NOMO-1 (cell line): ENCODE measurements at regions not wholly inside any gene's neighbourhood (a gene's known extent, or its start where the extent isn't known, plus 50 kb on each side); places are given as distances from the start of the nearest gene placed in this dataset.
"Not testable (repeated sequence)": the region's sequence is repeated elsewhere in the genome, so short reads cannot be mapped to it uniquely, and the experiment has no call there.

Source experiments
- DNase-seq, 2 experiments: peaks; one replicate each; lab custom pipeline; 2025; ENCODE audit not compliant: unreplicated experiment in 2 of 2; lab: John Stamatoyannopoulos, UW

GRCh38 chr1:208682664-208683013 lies 438.5 kb upstream of the PLXNA2 start:
- no peak for DNase-seq

GRCh38 chr1:208683141-208683540 lies 439.0 kb upstream of the PLXNA2 start:
- no peak for DNase-seq

GRCh38 chr1:208684192-208684591 lies 440.0 kb upstream of the PLXNA2 start:
- DNase-seq: no peak

GRCh38 chr1:208686592-208686991 lies 442.4 kb upstream of the PLXNA2 start:
- DNase-seq: no peak

- DNase-seq: no peak
These were observed 444.6 kb upstream of the PLXNA2 start for GRCh38 chr1:208688656-208689315.

GRCh38 chr1:208691012-208691411 lies 446.8 kb upstream of the PLXNA2 start:
- DNase-seq: no peak

GRCh38 chr1:208709981-208710380 lies 465.8 kb upstream of the PLXNA2 start:
- no peak for DNase-seq

GRCh38 chr1:208714323-208714722 lies 470.1 kb upstream of the PLXNA2 start:
- no peak for DNase-seq

- DNase-seq: no peak
These were observed 473.3 kb upstream of the PLXNA2 start for GRCh38 chr1:208717525-208717924.

- DNase-seq: no peak
These were observed 478.4 kb upstream of the PLXNA2 start for GRCh38 chr1:208722592-208722991.

- peak in 1 of 2 experiments; percentile 70 for DNase-seq
These were observed 479.9 kb upstream of the PLXNA2 start for GRCh38 chr1:208724079-208724478.

- DNase-seq: no peak
These were observed 484.6 kb upstream of the PLXNA2 start for GRCh38 chr1:208728815-208729214.

GRCh38 chr1:208731981-208732821 lies 488.0 kb upstream of the PLXNA2 start:
- peak in 1 of 2 experiments; percentile 21 for DNase-seq

GRCh38 chr1:208737161-208737560 lies 493.0 kb upstream of the PLXNA2 start:
- DNase-seq: no peak

- DNase-seq: no peak
These were observed 493.7 kb upstream of the PLXNA2 start for GRCh38 chr1:208737922-208738321.

GRCh38 chr1:208739636-208740035 lies 495.5 kb upstream of the PLXNA2 start:
- DNase-seq: not testable (repeated sequence)

GRCh38 chr1:208741296-208741695 lies 497.1 kb upstream of the PLXNA2 start:
- DNase-seq: no peak

GRCh38 chr1:208743361-208743760 lies 499.2 kb upstream of the PLXNA2 start:
- DNase-seq: no peak

GRCh38 chr1:208747979-208748378 lies 503.8 kb upstream of the PLXNA2 start:
- no peak for DNase-seq

GRCh38 chr1:208748387-208749165 lies 504.4 kb upstream of the PLXNA2 start:
- no peak for DNase-seq

- DNase-seq: no peak
These were observed 512.3 kb upstream of the PLXNA2 start for GRCh38 chr1:208756339-208756981.
